ENCODE measurements at regions not wholly inside any gene's neighbourhood (a gene's known extent, or its start where the extent isn't known, plus 50 kb on each side); places are given as distances from the start of the nearest gene placed in this dataset.

DNA sequence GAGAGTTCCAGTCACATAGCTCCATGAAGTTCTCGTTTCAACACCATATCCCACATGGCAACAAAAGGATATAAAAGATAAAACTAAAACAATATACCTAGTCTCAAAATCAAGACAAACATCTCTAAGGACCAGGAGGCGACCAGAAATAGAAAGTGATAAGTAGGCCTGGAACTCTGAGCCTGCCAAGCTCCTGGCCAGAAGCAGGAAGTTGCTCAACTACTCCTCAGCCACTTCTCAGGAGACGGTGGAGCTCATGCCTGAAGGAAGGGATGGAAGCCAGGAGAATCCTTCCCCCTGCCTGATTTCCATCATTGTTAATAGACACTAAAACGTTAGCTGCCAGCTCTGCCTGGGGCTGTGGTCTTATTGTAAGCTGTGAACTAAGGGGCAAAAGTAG, 94.7 kb downstream of the DISP1 start:
- DNase-seq (ENCODE audit: extremely low read depth in 1 of 11, low read depth in 9 of 11, low spot score in 4 of 11) = no peak

DNA sequence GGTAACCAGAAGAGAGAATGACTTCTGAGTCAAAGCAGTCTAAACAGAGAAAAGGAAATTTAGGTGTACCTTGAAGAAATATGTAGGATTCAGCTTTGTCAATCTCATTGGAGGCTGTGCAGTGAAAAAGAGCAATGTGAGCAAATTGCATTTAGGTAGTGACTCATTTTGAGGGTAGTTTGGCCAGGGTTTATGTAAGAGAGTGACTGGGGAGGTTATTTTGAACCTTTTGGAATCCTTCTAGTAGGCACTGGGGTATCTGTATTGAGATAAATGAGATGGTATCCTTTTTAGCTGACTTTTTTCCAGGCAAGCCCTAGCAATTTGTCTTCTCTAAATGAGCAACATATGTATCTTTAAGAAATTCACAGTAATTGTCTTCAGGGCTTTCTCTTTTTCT, 95.9 kb downstream of the DISP1 start:
- no peak for DNase-seq (ENCODE audit: extremely low read depth in 1 of 11, low read depth in 9 of 11, low spot score in 4 of 11)

DNA sequence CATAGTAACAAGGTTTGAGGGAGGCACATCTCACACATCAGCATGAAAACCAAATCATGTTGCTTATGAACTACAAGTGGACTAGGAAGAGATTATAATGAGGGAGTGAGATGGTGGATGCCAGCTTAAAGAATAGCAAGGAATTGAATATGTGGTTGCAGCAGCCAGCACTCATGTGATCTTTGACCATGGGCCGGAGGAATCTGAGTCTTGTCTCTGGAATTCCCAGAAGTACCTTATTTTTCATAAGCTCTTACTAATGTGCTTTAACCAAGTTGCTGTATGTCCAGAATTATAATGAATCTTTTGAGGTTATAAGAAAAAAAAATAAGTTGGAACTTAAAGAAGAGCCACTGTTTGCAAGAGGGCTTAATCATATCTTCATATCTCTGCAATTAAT, 97.0 kb downstream of the DISP1 start:
- no peak for DNase-seq (ENCODE audit: extremely low read depth in 1 of 11, low read depth in 9 of 11, low spot score in 4 of 11)

DNA sequence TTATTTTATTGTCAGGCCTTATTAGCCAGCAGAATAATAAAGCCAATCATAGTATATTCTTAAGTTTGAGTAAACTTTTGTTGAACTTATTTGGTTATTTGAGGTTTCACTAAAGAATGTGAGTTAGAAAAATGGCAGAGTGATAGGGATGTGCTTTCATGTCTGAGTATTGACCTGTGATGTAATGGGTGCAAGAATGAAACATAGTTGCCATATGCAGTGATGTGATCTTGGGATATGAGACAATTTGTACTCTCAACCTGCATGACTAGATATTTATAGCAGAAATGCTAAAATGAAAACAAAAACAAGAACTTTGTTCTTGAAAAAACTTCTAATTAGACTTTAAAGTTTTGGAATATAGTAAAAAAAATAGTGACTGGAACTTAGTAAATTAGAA, 97.9 kb downstream of the DISP1 start:
- no peak for DNase-seq (ENCODE audit: extremely low read depth in 1 of 11, low read depth in 9 of 11, low spot score in 4 of 11)

DNA sequence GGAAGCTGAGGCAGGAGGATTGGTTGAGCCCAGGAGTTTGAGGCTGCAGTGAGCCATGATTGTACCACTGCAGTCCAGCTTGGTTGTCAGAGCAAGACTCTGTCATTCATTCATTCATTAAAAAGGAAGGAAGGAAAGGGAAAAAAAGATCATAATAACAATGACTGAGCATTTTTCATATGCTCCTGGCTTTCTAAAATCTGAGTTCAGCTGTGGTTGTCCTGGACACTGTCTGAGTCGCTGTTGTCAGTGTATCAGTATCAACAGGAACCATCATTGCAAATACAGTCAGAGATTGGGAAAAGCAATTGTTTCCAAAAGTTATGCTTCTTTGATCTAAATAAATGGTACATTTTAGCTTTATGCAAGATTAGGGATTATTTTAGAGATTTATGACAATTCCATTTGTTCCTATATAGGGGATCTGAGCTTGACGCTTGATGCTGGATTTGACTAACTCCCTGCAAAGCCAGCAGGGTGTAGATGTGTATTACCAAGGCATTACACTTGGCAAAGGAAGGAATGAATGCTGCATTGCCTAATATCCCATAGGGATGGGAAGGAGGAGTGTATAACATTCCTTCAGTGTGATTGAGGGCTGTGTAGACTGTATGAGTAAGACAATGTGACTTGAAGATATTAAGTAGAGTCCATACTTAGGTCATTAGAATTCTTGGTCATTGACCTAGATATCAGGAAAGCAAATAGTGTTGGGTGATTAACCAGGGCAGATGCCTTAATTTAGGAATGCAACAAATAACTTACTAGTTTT, 100.2 kb downstream of the DISP1 start:
- no peak for DNase-seq (ENCODE audit: extremely low read depth in 1 of 11, low read depth in 9 of 11, low spot score in 4 of 11)

DNA sequence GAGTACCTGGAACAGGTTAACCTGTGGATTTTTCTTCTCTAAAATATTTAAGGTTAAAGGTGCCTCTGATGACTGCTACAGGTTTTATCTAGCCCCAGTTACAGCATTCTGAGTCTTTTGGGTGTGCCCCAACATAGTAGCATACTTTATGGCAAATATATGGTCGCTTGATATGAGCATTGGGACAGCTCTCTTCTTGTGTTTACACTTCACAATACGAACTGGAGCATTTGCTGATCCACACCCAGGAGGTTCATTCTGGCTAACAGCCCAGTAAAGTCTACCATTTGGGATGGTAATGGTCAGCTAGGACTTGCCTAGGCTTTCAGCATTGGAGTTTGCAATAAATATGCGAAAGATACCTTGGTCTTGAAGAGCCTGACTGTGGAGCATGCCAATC, 101.3 kb downstream of the DISP1 start:
- no peak for DNase-seq (ENCODE audit: extremely low read depth in 1 of 11, low read depth in 9 of 11, low spot score in 4 of 11)

DNA sequence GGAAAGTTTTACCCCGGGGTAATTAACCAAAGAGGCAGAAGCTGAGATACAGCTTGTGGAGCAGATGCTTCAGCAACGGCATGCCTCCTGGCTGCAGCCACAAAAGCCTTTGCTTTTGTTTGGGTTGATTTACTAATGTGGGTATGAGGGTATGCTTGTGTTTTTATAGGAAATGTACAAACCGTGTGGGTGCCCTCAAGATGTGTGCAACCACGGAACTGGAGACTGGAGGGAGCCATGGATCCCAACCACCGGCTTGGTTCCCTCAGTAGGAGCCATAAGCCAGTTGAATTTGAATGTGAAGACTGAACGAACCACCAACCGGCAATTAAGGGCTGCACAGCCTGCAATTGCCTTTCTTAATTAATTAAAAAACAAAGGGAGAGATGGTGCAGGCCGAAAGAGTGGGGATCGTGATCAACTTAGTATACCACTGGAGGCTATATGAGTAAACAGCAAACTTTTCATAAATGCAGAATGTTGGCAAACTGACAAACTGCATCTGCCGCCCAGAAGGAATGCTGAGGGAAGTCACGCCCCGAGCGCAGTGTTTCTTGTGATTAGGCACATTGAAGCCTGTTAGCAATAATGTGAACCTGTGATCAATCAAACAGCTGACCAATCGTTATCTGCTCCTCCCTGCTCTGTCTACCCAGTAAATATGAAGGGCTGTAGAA, 104.1 kb downstream of the DISP1 start:
- DNase-seq (ENCODE audit: extremely low read depth in 1 of 11, low read depth in 9 of 11, low spot score in 4 of 11) = no peak

DNA sequence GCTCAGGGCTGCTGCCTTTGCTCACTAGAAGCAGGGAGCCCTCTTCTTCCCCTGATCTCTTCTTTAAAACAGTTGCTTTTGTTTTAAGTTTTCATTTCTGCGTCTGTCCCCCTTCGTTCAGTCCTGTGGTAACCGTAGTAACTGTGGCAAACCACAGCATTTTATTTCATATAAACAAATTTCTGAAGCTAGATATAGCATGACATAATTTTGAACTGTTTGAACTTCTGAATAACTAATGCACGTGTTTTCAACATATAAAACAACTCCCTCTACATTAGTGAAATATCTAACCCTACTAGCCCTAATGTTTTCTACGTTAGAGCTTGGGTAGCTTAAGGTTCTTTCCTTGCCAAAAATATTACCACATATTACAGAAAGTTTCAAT, 104.6 kb downstream of the DISP1 start:
- no peak for DNase-seq (ENCODE audit: extremely low read depth in 1 of 11, low read depth in 9 of 11, low spot score in 4 of 11)

DNA sequence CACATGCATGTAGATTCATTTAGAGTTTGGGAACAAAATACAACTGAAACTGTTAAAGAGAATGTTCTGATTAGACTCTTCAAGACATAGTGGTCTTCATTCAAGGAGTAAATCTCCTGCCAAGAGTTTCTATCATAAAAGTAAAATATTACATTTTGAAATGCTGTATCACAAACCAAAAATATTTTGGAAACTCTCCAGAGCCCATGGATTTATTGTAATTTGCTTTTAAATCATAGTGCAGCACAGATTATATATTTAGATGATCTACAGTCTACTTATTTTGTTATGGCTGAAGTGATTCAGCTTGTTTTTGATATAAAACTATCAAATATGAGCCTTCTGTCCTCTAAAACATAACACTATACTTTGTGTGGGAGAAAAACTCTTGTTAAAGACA, 105.3 kb downstream of the DISP1 start:
- no peak for DNase-seq (ENCODE audit: extremely low read depth in 1 of 11, low read depth in 9 of 11, low spot score in 4 of 11)

DNA sequence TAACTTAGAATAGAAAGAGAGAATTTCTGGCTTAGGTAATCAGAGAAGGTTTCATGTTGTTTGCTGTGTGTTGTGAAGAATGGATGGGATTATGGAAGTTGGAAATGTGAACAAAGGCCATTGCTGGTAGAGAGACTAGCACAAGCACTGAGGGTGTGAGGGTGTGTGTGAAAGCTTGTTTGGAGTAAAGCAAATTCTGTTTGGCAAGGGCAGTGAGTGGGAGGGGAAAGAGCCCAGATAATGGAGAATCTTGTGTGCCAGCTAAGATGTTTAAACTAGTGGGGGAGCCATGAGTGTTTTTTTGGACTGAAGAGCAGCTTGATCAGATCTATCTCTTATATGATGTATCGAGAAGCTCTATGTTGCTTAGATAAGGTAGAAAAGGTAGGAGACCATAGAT, 107.1 kb downstream of the DISP1 start:
- no peak for DNase-seq (ENCODE audit: extremely low read depth in 1 of 11, low read depth in 9 of 11, low spot score in 4 of 11)

DNA sequence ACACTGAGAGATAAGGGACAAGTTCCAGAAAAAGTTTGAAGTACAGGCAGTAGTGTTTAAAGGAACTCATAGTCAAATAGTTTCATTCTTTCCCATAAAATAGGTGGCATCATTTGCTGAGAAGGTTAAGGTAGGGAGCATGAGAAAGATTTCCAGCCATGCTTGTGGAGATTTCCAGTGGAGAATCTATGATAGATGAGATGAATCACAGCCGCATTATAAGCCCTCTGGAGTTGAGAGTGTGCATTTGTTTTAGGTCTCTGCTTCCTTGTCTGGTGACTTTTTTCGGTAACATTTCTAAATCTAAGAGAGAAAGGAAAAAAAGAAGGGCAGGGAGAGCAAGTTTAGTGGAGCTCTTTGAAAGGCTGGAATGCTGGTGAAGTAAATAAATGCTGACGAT, 108.7 kb downstream of the DISP1 start:
- no peak for DNase-seq (ENCODE audit: extremely low read depth in 1 of 11, low read depth in 9 of 11, low spot score in 4 of 11)

DNA sequence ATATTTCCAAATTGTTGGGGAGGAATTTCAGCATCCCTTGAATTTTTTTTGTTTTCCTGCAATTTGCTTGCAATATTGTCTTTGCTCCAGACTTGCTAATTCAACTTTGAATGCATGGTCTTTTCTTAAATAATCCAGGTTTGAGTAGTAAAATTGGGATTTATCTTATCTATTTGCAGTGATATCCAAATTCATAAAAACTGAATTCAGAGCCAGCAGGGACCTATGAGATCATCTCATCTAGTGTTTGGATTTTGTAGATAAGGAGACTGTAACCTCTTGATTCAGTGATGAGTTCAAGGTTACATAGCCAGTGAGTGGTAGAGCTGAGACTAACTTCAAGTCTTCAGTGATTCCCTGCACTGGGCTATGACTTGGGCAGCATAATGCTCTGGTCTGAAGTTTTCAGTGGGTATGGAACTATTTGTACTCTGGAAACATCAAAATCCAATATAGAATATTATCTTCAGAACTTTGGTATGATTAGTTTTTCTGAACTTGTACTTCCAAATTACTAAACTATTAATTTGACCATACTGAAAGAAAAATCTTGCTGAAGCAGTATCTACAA, 109.4 kb downstream of the DISP1 start:
- DNase-seq (ENCODE audit: extremely low read depth in 1 of 11, low read depth in 9 of 11, low spot score in 4 of 11) = no peak

DNA sequence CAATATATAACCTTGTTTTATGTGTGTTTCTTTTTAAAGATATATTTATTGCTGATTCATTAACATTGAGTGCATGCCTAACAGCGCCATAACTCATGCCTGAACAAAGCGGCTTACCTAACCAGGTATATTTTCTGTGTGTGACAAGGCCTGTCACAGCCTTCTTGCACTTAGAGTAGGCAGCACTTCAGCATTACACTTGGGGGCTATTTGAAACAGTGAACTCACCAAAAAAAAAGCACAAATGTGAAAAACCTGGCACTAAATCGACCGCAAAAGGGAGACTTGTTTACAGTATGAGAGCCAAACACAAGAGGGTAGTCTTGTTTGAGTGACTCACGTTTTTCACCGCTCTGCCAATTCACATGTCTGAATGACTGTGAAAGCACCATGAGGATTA, 111.7 kb downstream of the DISP1 start:
- DNase-seq (ENCODE audit: extremely low read depth in 1 of 11, low read depth in 9 of 11, low spot score in 4 of 11) = no peak

DNA sequence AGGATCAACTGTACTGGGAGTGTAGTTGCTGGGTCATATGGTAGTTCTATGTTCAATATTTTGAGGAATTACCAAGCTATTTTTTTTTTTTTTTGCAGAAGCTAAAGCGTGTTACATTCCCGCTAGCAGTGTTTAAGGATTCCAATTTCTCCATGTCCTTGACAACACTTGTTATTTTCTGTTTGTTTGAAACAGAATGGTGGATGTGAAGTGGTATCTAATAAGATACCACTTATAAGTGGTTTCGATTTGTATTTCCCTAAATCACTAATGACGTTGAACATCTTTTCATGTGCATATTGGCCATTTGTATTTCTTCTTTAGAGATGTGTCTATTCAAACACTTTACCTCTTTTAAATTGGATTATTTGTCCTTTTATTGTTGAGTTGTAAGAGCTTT, 112.2 kb downstream of the DISP1 start:
- no peak for DNase-seq (ENCODE audit: extremely low read depth in 1 of 11, low read depth in 9 of 11, low spot score in 4 of 11)

DNA sequence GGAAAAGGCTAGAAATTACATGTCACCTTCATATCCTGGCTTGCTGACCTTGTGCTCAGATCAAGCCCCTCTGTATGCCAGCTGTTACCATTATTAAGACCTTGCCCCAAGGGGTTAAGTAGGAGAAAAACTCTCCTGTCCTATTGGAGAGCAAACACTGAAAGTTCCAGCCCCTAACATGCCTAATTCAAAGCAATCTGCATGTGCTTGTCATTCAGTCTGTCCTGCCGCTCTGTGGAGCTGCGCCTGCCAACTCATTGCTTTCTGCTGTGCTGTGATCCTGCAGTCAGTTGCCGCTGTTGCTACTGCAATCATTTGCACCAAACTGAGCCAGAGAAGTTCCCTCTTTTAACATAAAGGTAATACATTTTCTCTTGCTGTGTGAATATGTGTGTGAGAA, 113.4 kb downstream of the DISP1 start:
- DNase-seq (ENCODE audit: extremely low read depth in 1 of 11, low read depth in 9 of 11, low spot score in 4 of 11) = peak in 7 of 11 donors; percentile 18 to 42 (median 26)

DNA sequence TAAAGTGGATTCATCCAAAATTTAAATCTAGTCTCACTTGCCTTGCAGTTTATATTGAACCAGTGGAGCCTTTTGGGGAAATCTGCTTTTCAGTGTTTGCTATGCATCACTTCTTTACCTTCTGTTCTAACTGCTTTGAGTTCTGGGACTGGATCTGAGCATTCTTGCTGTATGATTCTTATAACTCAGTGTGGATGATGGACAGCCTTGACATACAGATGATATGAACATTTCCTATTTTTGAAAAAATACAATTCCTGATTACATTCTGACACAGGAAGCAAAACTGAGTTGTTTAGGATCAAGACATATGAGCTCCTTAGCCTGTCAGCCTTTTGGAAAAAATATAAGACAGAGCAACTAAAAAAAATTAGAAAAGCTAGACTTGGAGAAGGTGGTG, 115.2 kb downstream of the DISP1 start:
- DNase-seq (ENCODE audit: extremely low read depth in 1 of 11, low read depth in 9 of 11, low spot score in 4 of 11) = no peak

DNA sequence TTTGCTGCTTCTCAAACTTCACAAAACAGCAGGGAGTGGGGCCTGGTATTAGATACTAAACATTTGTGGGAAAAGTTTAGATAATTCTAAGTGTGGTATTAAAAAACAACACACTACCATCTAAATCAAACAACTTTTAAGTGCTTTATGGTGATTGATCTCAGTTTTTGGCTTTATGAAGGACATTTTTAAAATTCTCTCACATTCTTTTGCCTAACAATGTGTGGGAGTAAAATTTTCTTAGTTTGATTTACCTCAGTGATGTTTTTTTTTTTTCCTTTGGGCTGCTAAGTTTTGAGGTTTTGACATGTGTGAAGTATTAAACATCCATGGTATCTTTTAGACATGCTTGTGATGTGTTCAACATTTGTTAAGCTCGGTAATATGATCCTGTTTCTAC, 116.2 kb downstream of the DISP1 start:
- no peak for DNase-seq (ENCODE audit: extremely low read depth in 1 of 11, low read depth in 9 of 11, low spot score in 4 of 11)

DNA sequence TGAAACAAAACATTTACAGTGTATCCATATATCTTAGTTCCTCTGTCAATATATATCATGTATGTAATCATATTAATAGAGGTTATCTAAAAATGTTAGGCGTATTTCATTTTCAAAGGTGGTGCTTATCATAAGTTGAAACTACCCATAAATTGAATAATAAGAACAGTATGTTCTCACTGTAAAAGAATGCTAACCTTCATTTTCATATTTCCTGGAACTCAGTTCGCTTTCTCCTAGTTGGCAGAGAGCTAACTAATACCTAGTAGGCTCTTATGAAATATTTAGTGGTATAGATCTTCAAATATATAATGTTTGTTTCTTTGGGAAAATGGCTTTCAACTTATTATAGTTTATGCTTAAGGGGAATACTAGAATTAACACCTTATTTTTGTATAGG, 118.4 kb downstream of the DISP1 start:
- DNase-seq (ENCODE audit: extremely low read depth in 1 of 11, low read depth in 9 of 11, low spot score in 4 of 11) = no peak

DNA sequence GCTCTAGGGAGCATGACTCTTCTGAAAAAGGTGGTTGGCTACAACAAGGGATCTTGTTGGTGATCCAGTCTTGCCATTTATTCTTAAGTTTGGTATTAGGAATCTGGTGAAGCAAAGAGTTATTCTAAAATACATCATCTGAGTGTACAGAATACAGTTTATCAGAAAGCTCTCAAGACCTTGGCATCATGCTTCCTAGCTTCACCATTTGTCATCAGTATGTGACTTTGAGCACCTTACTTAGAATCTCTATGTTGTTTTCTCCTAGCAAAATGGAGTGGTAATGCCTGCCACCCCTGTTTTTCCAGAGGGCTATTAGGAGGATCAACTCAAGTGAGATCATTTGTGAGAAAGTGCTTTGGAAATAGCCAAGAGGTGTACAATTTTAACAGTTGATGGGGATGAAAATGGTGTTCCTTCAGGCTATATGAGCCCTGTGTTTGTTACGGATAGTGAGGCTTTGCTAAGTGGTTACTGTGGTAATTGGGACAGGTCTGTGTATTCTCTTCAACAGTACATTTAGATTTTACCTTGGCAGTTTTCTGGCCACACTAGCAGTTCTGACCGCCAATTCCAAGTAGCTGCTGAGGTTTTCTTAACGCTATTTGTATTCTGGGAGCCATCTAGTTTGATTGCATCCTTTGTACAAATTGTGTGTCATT, 120.5 kb downstream of the DISP1 start:
- no peak for DNase-seq (ENCODE audit: extremely low read depth in 1 of 11, low read depth in 9 of 11, low spot score in 4 of 11)

DNA sequence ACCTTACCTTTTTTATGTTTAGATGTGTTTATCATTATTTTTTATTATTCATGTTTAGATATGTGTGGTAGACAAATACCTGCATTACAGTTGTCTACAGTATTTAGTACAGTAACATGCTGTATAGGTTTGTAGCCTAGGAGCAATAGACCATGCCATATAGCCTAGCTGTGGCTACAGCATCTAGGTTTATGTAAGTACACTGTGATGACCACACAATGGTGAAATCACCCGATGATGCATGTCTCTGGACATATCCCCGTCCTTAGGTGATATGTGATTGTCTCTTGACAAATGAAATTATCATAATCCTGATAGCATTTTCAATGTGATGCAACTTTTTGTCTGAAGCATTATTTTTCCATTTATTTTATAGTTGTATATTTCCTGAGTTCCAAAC, 121.2 kb downstream of the DISP1 start:
- DNase-seq (ENCODE audit: extremely low read depth in 1 of 11, low read depth in 9 of 11, low spot score in 4 of 11) = no peak
